Esophagus muscularis mucosa (tissue), 4 donors: ENCODE measurements at regions not wholly inside any gene's neighbourhood (a gene's known extent, or its start where the extent isn't known, plus 50 kb on each side); places are given as distances from the start of the nearest gene placed in this dataset.
"Not testable (repeated sequence)": the region's sequence is repeated elsewhere in the genome, so short reads cannot be mapped to it uniquely, and the experiment has no call there.

Experiments used
- DNase-seq: peaks from one replicate; pipeline ENCODE4 v3.0.0-alpha.2; 2017; ENCODE audit errors: extremely low spot score
- H3K27ac ChIP-seq, 4 donors: fragments of 200-600 bp; sonication (generic); replicated peaks in 1 of 4; 1 replicate in 3 of 4; 2 replicates in 1 of 4; pipeline ENCODE4 v1.5.1; 2016 to 2019; ENCODE audit warnings: mild to moderate bottlenecking in 1 of 4
- H3K27me3 ChIP-seq, 4 donors: fragments of 200-600 bp; sonication (generic); one replicate each; pipeline versions ENCODE4 v1.5.1 to v1.6.0; 2016 to 2019
- H3K36me3 ChIP-seq, 4 donors: fragments of 200-600 bp; sonication (generic); one replicate each; pipeline ENCODE4 v1.5.1; 2016 to 2019
- H3K4me1 ChIP-seq, 4 donors: fragments of 200-600 bp; sonication (generic); one replicate each; pipeline ENCODE4 v1.5.1; 2016 to 2019
- H3K4me3 ChIP-seq, 4 donors: fragments of 200-600 bp; sonication (generic); 1 replicate in 2 of 4; 2 replicates in 2 of 4; pipeline ENCODE4 v1.5.1; 2016 to 2019; ENCODE audit warnings: mild to moderate bottlenecking in 4 of 4, moderate library complexity in 1 of 4
- H3K9me3 ChIP-seq, 4 donors: fragments of 200-600 bp; sonication (generic); 1 replicate in 3 of 4; 2 replicates in 1 of 4; pipeline ENCODE4 v1.5.1; 2016 to 2019
- EP300 ChIP-seq: sonication (generic); formaldehyde crosslinking; IDR thresholded peaks from one replicate; pipeline ENCODE4 v1.6.1; 2017; ENCODE audit warnings: antibody characterized with exemption
- POLR2A ChIP-seq: fragments of 450-650 bp; IDR thresholded peaks from one replicate; pipeline ENCODE4 v1.6.1; 2017; ENCODE audit warnings: antibody characterized with exemption, moderate library complexity, mild to moderate bottlenecking, low read depth
- POLR2AphosphoS5 ChIP-seq, 2 donors: sonication (generic); formaldehyde crosslinking; IDR thresholded peaks; one replicate each; pipeline ENCODE4 v1.6.1; 2017; ENCODE audit warnings: antibody characterized with exemption in 2 of 2
- WGBS: methylation state at CpG from one replicate; pipeline ENCODE4 v1.1.5; 2018; 5-methylcytosine and 5-hydroxymethylcytosine counted together
- intact Hi-C: fragments of 100-400 bp; cut with DNase I; formaldehyde crosslinking; loops from one replicate; pipeline ENCODE4 v1.15.1; 2023
- TF ChIP-seq, protein P1 (sequence below), 3 experiments: fragments of 200-600 bp in 2 of 3; fragments of 450-650 bp in 1 of 3; sonication (generic) in 2 of 3; IDR thresholded peaks; one replicate each; pipeline ENCODE4 v1.5.1; 2017 to 2019; ENCODE audit warnings: antibody characterized with exemption in 3 of 3, mild to moderate bottlenecking in 2 of 3, moderate library complexity in 1 of 3

DNA sequence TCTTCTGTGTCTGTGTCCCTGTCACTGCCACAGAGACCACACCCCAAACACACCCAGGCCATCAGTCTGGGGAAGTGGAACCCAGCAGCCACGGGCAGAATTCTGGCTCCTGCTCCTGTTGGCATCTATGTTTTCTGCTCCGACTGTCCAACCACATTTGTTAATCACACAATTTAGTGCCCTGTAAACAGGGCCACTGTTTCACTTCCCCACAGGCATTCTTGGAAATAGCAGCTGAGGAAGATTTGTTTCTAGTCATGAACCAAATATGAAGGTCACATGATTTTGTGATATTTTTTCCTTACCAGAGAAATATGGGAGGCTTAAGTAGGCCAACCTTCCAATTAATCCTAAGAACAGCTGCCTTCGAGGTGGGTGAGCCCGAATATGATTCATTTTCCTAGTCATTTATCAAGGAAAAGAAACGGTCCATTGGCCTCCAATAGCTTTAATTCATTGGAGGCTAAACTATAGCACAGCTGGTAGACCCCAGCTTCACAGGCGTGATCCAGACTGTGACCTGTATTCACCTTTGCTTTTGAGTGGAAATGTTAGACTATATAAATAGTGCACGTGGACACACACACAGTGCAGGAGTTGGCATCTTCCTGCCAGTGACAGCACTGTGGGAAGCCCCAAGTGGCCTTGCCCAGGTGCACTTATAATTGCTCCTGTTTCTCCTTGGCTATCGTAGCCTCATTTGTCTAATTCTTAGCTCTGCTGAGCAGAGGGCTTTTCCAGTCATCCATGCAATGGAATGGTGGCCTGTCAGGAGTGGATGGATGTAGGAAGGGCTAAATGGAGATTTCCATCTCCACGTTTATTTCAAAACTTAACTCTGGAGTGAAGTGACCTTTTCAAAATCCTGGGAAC lies 267.9 kb downstream of the LPIN1 start:
- Histone ChIP-seq H3K27ac (no peak overlapping the region), H3K4me1 (peaks cover 0 to 7% (median under 1%) of the 10 kb centered on the region in 4 donors), H3K27me3 (no peaks in the 10 kb centered on the region), H3K9me3 (no peaks in the 10 kb centered on the region), H3K4me3 (no peak overlapping the region), H3K36me3 (no peaks in the 10 kb centered on the region)
- WGBS: 62% methylated on average over 9 of the region's 9 CpGs
- intact Hi-C loops: no loop called here
- no peak for DNase-seq
- TF ChIP-seq, protein P1, sequence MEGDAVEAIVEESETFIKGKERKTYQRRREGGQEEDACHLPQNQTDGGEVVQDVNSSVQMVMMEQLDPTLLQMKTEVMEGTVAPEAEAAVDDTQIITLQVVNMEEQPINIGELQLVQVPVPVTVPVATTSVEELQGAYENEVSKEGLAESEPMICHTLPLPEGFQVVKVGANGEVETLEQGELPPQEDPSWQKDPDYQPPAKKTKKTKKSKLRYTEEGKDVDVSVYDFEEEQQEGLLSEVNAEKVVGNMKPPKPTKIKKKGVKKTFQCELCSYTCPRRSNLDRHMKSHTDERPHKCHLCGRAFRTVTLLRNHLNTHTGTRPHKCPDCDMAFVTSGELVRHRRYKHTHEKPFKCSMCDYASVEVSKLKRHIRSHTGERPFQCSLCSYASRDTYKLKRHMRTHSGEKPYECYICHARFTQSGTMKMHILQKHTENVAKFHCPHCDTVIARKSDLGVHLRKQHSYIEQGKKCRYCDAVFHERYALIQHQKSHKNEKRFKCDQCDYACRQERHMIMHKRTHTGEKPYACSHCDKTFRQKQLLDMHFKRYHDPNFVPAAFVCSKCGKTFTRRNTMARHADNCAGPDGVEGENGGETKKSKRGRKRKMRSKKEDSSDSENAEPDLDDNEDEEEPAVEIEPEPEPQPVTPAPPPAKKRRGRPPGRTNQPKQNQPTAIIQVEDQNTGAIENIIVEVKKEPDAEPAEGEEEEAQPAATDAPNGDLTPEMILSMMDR (IDR thresholded peaks at IDR 0.05): no peak
- TF ChIP-seq POLR2AphosphoS5 (IDR thresholded peaks at IDR 0.05): no peak
- TF ChIP-seq POLR2A: no peak
- TF ChIP-seq EP300: no peak

DNA sequence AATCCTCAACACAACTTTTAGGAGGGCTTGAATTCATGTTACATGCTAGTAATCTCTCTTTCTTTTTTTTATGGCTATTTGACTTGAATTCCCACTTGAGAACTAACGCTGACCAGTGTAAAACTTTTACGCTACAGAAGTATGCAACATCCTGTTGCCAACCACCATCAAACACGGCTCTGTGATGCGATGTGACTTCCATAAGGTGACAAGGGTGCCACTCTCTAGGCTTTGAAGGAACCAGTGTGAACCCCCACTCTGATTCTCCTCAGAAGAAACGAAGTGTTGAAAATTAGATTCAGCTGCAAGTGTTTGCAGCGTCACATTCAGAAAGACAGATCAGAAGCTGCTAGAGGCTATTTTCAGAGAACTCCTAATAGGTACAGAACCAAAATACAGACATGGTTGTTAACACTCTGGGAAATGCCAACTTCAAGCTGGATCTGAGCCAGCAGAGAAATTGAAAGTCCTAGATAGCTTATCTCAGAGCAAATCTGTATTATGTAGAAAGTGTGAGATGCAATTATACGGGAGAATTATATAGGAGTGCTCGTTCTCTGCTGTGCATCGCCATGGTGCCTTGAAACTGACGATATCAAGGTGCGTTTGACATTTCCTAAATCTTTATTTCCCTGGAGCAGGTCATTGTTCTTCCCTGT lies 271.2 kb downstream of the LPIN1 start:
- peaks cover 0 to 7% (median under 1%) of the 10 kb centered on the region in 4 donors for H3K4me1 ChIP-seq
- no peak overlapping the region for H3K27ac ChIP-seq
- no peaks in the 10 kb centered on the region for H3K36me3 ChIP-seq
- H3K4me3 ChIP-seq: no peak overlapping the region
- intact Hi-C loops: no loop called here
- TF ChIP-seq, protein P1 (IDR thresholded peaks at IDR 0.05): no peak
- TF ChIP-seq POLR2A (no peak), EP300 (no peak), POLR2AphosphoS5 (IDR thresholded peaks at IDR 0.05) (no peak)
- peaks cover 0 to 10% (median 0%) of the 10 kb centered on the region in 4 donors for H3K9me3 ChIP-seq
- WGBS: 73% methylated on average over 11 of the region's 11 CpGs
- H3K27me3 ChIP-seq: no peaks in the 10 kb centered on the region
- no peak for DNase-seq

DNA sequence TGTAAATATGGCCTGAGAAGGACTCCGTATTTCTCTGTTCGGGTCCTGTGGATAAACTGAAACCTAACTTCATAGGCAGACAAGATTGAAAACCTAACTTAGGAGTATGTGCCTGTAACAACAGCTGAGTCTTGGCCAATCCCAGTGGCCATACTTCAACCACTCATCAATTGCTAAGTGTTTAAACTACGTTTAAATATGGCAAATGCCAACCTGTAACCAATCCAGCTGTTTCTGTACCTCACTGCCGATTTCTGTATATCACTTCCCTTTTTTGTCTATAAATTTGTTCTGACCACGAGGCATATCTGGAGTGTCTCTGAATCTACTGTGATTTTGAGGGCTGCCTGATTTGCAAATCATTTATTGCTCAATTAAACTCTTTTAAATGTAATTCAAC lies 272.3 kb downstream of the LPIN1 start:
- H3K27ac ChIP-seq, H3K4me3 ChIP-seq, H3K27me3 ChIP-seq, H3K36me3 ChIP-seq, H3K4me1 ChIP-seq, H3K9me3 ChIP-seq, DNase-seq, intact Hi-C loops: not testable (repeated sequence)
- WGBS: 82% methylated on average over 5 of the region's 5 CpGs

DNA sequence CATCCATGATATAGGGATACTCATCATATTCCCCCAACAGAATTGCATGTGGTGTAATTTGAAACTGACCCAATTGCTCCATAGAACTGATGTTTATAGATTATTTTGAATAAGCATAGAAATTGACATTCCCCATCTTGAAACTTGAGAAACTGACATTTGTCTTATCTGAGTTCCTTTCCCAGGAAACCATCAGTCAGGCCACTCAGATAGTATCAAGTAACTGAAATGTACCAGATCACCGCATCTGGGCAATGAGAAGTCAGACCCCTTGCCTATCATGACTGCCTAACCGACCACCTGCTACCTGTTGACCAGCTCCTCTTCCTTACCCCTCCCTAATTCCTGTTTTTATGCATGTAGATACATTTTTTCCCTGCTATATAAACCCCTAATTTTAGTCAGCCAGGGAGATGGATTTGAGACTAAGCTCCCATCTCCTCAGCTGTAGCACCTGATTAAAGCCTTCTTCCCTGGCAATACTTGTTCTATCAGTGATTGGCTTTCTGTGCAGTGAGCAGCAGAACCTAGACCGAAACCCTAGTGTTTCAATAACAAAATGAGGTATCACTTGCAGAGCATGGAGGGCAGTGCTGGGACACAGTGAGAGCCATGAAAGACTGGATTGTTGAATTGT lies 274.5 kb downstream of the LPIN1 start:
- TF ChIP-seq POLR2A (no peak), EP300 (no peak), POLR2AphosphoS5 (IDR thresholded peaks at IDR 0.05) (no peak)
- TF ChIP-seq, protein P1 (IDR thresholded peaks at IDR 0.05): no peak
- Histone ChIP-seq H3K27me3 (no peaks in the 10 kb centered on the region), H3K36me3 (no peaks in the 10 kb centered on the region), H3K9me3 (peaks cover 0 to 10% (median 0%) of the 10 kb centered on the region in 4 donors), H3K4me1 (peaks cover 0 to 7% (median 4%) of the 10 kb centered on the region in 4 donors), H3K27ac (no peak overlapping the region), H3K4me3 (no peak overlapping the region)
- intact Hi-C loops: no loop called here
- no peak for DNase-seq
- WGBS: 100% methylated on average over 3 of the region's 3 CpGs

DNA sequence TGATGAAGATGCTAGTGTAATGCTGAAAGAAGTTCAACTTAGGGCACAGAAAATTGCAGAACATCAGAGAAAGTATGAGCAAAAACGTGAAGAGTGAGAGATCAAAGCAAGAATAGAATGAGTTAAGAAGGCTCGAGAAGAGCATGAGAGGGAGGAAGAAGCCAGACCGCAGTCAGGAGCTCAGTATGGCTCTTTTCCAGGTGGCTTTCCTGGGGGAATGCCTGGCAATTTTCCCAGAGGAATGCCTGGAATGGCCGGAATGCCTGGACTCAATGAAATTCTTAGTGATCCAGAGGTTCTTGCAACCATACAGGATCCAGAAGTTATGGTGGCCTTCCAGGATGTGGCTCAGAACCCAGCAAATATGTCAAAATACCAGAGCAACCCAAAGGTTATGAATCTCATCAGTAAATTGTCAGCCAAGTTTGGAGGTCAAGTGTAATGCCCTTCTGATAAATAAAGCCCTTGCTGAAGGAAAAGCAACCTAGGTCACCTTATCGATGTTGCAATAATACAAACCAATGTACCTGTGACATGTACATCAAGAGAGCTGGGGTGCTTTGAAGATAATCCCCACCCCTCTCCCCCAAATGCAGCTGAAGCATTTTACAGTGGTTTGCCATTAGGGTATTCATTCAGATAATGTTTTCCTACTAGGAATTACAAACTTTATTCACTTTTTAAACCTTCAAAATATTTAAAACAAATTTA lies 277.9 kb downstream of the LPIN1 start:
- intact Hi-C loops, H3K4me3 ChIP-seq, H3K9me3 ChIP-seq, DNase-seq, H3K4me1 ChIP-seq, H3K36me3 ChIP-seq, H3K27me3 ChIP-seq, H3K27ac ChIP-seq: not testable (repeated sequence)
- WGBS: 36% methylated on average over 5 of the region's 5 CpGs
